T-cell (primary cell): ENCODE measurements at regions not wholly inside any gene's neighbourhood (a gene's known extent, or its start where the extent isn't known, plus 50 kb on each side); places are given as distances from the start of the nearest gene placed in this dataset.

Source experiments
- ATAC-seq, 4 experiments: fragments of 200-7000 bp in 3 of 4; fragments of 150-1000 bp in 1 of 4; cut with Tn5 transposase; replicated peaks in 1 of 4; 1 replicate in 3 of 4; 2 replicates in 1 of 4; pipeline ENCODE4 v1.10.0; 2021; ENCODE audit warnings: moderate library complexity in 3 of 4, mild to moderate bottlenecking in 2 of 4, moderate number of reproducible peaks in 1 of 4
- CTCF ChIA-PET, 2 donors: fragments of 300-600 bp; sonication (Branson Sonifier 250); formaldehyde crosslinking; loops; one replicate each; lab custom pipeline; 2022; ENCODE audit warnings: antibody characterized with exemption in 2 of 2; lab: Charles Lee
- POLR2A ChIA-PET, 2 donors: fragments of 300-600 bp; sonication (Branson Sonifier 250); formaldehyde crosslinking; loops; one replicate each; lab custom pipeline; 2022; ENCODE audit warnings: antibody characterized with exemption in 2 of 2; lab: Charles Lee
- DNase-seq, 35 experiments: peaks; one replicate each; pipeline versions ENCODE4 v3.0.0 to v3.0.0-alpha.2; 2013 to 2023
- H3K27ac ChIP-seq: one replicate; pipeline ENCODE4 v1.5.1; 2013; ENCODE audit warnings: low read length
- H3K27me3 ChIP-seq, 2 experiments: replicated peaks in 1 of 2; 1 replicate in 1 of 2; 2 replicates in 1 of 2; pipeline versions ENCODE4 v1.6.1 to v1.7.0; 2013; ENCODE audit warnings: low read length in 1 of 2, mixed read lengths in 1 of 2; ENCODE audit not compliant: control insufficient read depth in 2 of 2, insufficient read depth in 2 of 2; ENCODE audit errors: extremely low read depth in 1 of 2
- H3K36me3 ChIP-seq, 2 donors: 1 replicate in 1 of 2; 2 replicates in 1 of 2; pipeline versions ENCODE4 v1.6.1 to v1.7.0; 2013; ENCODE audit warnings: low read length in 1 of 2; ENCODE audit not compliant: control insufficient read depth in 2 of 2, insufficient read depth in 1 of 2; ENCODE audit errors: extremely low read depth in 1 of 2
- H3K4me1 ChIP-seq, 2 experiments: 1 replicate in 1 of 2; 2 replicates in 1 of 2; pipeline versions ENCODE4 v1.6.1 to v1.7.0; 2013; ENCODE audit warnings: low read length in 2 of 2, mixed read lengths in 1 of 2; ENCODE audit not compliant: insufficient read depth in 2 of 2, control insufficient read depth in 1 of 2; ENCODE audit errors: extremely low read depth in 1 of 2
- H3K4me3 ChIP-seq, 2 donors: 1 replicate in 1 of 2; 2 replicates in 1 of 2; pipeline versions ENCODE4 v1.5.1 to v1.7.0; 2013; ENCODE audit warnings: mild to moderate bottlenecking in 2 of 2, low read length in 1 of 2, moderate library complexity in 1 of 2; ENCODE audit not compliant: control insufficient read depth in 1 of 2; ENCODE audit errors: extremely low read depth in 1 of 2
- H3K9me3 ChIP-seq: 2 replicates; pipeline ENCODE4 v1.7.0; 2013
- H3K27ac Mint-ChIP-seq, 2 donors: one replicate each; pipeline ENCODE4 v1.8.0; 2020 to 2021; ENCODE audit warnings: mild to moderate bottlenecking in 2 of 2, mixed read lengths in 2 of 2
- H3K27me3 Mint-ChIP-seq, 2 donors: one replicate each; pipeline ENCODE4 v1.8.0; 2021 to 2022; ENCODE audit warnings: mixed read lengths in 2 of 2
- H3K36me3 Mint-ChIP-seq: one replicate; pipeline ENCODE4 v1.8.0; 2021; ENCODE audit warnings: mixed read lengths
- H3K4me1 Mint-ChIP-seq, 3 donors: one replicate each; pipeline ENCODE4 v1.8.0; 2020 to 2022; ENCODE audit warnings: mixed read lengths in 3 of 3, mild to moderate bottlenecking in 1 of 3
- H3K4me3 Mint-ChIP-seq, 3 donors: one replicate each; pipeline ENCODE4 v1.8.0; 2020 to 2022; ENCODE audit warnings: mild to moderate bottlenecking in 3 of 3, mixed read lengths in 3 of 3, moderate library complexity in 3 of 3
- H3K9me3 Mint-ChIP-seq, 3 donors: one replicate each; pipeline ENCODE4 v1.8.0; 2020 to 2022; ENCODE audit warnings: mixed read lengths in 3 of 3
- WGBS: methylation state at CpG from one replicate; pipeline ENCODE4 v1.1.5; 2013; ENCODE audit warnings: missing lambda C conversion rate; ENCODE audit not compliant: insufficient coverage; 5-methylcytosine and 5-hydroxymethylcytosine counted together

- no peak for DNase-seq
- no peaks in the 10 kb centered on the region for H3K27me3 ChIP-seq
- no peak overlapping the region for H3K27ac ChIP-seq
- H3K27ac Mint-ChIP-seq, result no peak overlapping the region
- H3K4me3 ChIP-seq, result no peak overlapping the region
- H3K9me3 Mint-ChIP-seq, result no peaks in the 10 kb centered on the region
- ChIA-PET POLR2A (no interaction called here), CTCF (no interaction called here)
- H3K9me3 ChIP-seq, result no peaks in the 10 kb centered on the region
- no peaks in the 10 kb centered on the region for H3K4me1 ChIP-seq
- no peak overlapping the region for H3K4me3 Mint-ChIP-seq
- ATAC-seq, result no peak
- 86% methylated on average over 3 of the region's 5 CpGs for WGBS
- H3K36me3 ChIP-seq, result no peaks in the 10 kb centered on the region
- no peaks in the 10 kb centered on the region for H3K4me1 Mint-ChIP-seq
- H3K36me3 Mint-ChIP-seq, result no peaks in the 10 kb centered on the region
- peaks cover 15% of the 10 kb centered on the region in 2 donors for H3K27me3 Mint-ChIP-seq
Observed at GRCh38 chr2:19496646-19497045, 138.2 kb upstream of the OSR1 start.

- ATAC-seq (no peak), DNase-seq (no peak)
- Histone ChIP-seq H3K27ac (no peak overlapping the region), H3K4me1 (no peaks in the 10 kb centered on the region), H3K36me3 (no peaks in the 10 kb centered on the region), H3K4me3 (no peak overlapping the region), H3K9me3 (no peaks in the 10 kb centered on the region), H3K27me3 (peaks cover 0 to 3% of the 10 kb centered on the region in 2 experiments)
- H3K4me1 Mint-ChIP-seq, result no peaks in the 10 kb centered on the region
- peaks cover 28 to 30% of the 10 kb centered on the region in 2 donors for H3K27me3 Mint-ChIP-seq
- CTCF ChIA-PET, result no interaction called here
- H3K27ac Mint-ChIP-seq, result no peak overlapping the region
- no peaks in the 10 kb centered on the region for H3K9me3 Mint-ChIP-seq
- POLR2A ChIA-PET, result no interaction called here
- no peak overlapping the region for H3K4me3 Mint-ChIP-seq
- H3K36me3 Mint-ChIP-seq, result no peaks in the 10 kb centered on the region
- 100% methylated on average over 1 of the region's 4 CpGs for WGBS
Observed at GRCh38 chr2:19494241-19494640, 135.8 kb upstream of the OSR1 start.

- Histone ChIP-seq H3K27ac (no peak overlapping the region), H3K4me1 (no peaks in the 10 kb centered on the region), H3K36me3 (no peaks in the 10 kb centered on the region), H3K9me3 (no peaks in the 10 kb centered on the region), H3K27me3 (peaks cover 0 to 3% of the 10 kb centered on the region in 2 experiments), H3K4me3 (no peak overlapping the region)
- peaks cover 31 to 39% of the 10 kb centered on the region in 2 donors for H3K27me3 Mint-ChIP-seq
- no peaks in the 10 kb centered on the region for H3K36me3 Mint-ChIP-seq
- ATAC-seq (no peak), DNase-seq (no peak)
- ChIA-PET CTCF (no interaction called here), POLR2A (no interaction called here)
- no peaks in the 10 kb centered on the region for H3K9me3 Mint-ChIP-seq
- no peak overlapping the region for H3K27ac Mint-ChIP-seq
- WGBS, result no CpG with 5 or more reads among the region's 3 CpGs
- no peak overlapping the region for H3K4me3 Mint-ChIP-seq
- no peaks in the 10 kb centered on the region for H3K4me1 Mint-ChIP-seq
Observed at GRCh38 chr2:19491796-19492195, 133.4 kb upstream of the OSR1 start.

GRCh38 chr2:19490846-19491435 is 132.5 kb upstream of the OSR1 start:
- ChIA-PET CTCF (no interaction called here), POLR2A (no interaction called here)
- no peaks in the 10 kb centered on the region for H3K36me3 ChIP-seq
- H3K27ac ChIP-seq, result no peak overlapping the region
- H3K9me3 ChIP-seq, result no peaks in the 10 kb centered on the region
- no peak for DNase-seq
- H3K4me3 Mint-ChIP-seq, result no peak overlapping the region
- WGBS, result 55% methylated on average over 6 of the region's 8 CpGs
- H3K4me1 Mint-ChIP-seq, result no peaks in the 10 kb centered on the region
- H3K27ac Mint-ChIP-seq, result no peak overlapping the region
- H3K4me3 ChIP-seq, result no peak overlapping the region
- peaks cover 0 to 3% of the 10 kb centered on the region in 2 experiments for H3K27me3 ChIP-seq
- no peaks in the 10 kb centered on the region for H3K4me1 ChIP-seq
- H3K9me3 Mint-ChIP-seq, result no peaks in the 10 kb centered on the region
- H3K36me3 Mint-ChIP-seq, result no peaks in the 10 kb centered on the region
- ATAC-seq, result no peak
- H3K27me3 Mint-ChIP-seq, result peaks cover 31 to 41% of the 10 kb centered on the region in 2 donors

GRCh38 chr2:19488009-19488691 is 129.7 kb upstream of the OSR1 start:
- Mint-ChIP-seq H3K4me3 (no peak overlapping the region), H3K27me3 (peaks cover 31 to 43% of the 10 kb centered on the region in 2 donors), H3K4me1 (no peaks in the 10 kb centered on the region), H3K9me3 (no peaks in the 10 kb centered on the region), H3K27ac (no peak overlapping the region), H3K36me3 (no peaks in the 10 kb centered on the region)
- POLR2A ChIA-PET, result no interaction called here
- no peak overlapping the region for H3K4me3 ChIP-seq
- H3K36me3 ChIP-seq, result no peaks in the 10 kb centered on the region
- H3K4me1 ChIP-seq, result no peaks in the 10 kb centered on the region
- CTCF ChIA-PET, result no interaction called here
- no peak overlapping the region for H3K27ac ChIP-seq
- no CpG with 5 or more reads among the region's 4 CpGs for WGBS
- peaks cover 0 to 3% of the 10 kb centered on the region in 2 experiments for H3K27me3 ChIP-seq
- DNase-seq, result no peak
- H3K9me3 ChIP-seq, result no peaks in the 10 kb centered on the region
- no peak for ATAC-seq

- Mint-ChIP-seq H3K27ac (no peak overlapping the region), H3K4me1 (no peaks in the 10 kb centered on the region), H3K4me3 (no peak overlapping the region), H3K36me3 (no peaks in the 10 kb centered on the region), H3K27me3 (peaks cover 6 to 29% of the 10 kb centered on the region in 2 donors), H3K9me3 (peaks cover 0 to 8% (median 0%) of the 10 kb centered on the region in 3 donors)
- WGBS, result no CpG with 5 or more reads among the region's 1 CpG
- Histone ChIP-seq H3K4me1 (no peaks in the 10 kb centered on the region), H3K27me3 (peaks cover 0 to 3% of the 10 kb centered on the region in 2 experiments), H3K36me3 (no peaks in the 10 kb centered on the region), H3K9me3 (no peaks in the 10 kb centered on the region), H3K4me3 (no peak overlapping the region), H3K27ac (no peak overlapping the region)
- CTCF ChIA-PET, result no interaction called here
- no peak for ATAC-seq
- no peak for DNase-seq
- POLR2A ChIA-PET, result no interaction called here
Observed at GRCh38 chr2:19484736-19485135, 126.3 kb upstream of the OSR1 start.
